D721Med (cell line): ENCODE measurements at regions not wholly inside any gene's neighbourhood (a gene's known extent, or its start where the extent isn't known, plus 50 kb on each side); places are given as distances from the start of the nearest gene placed in this dataset.

Source experiments
- DNase-seq: peaks from one replicate; pipeline ENCODE4 v3.0.0; 2011; ENCODE audit warnings: low spot score; ENCODE audit not compliant: insufficient read length
- FAIRE-seq: peaks from 2 replicates; lab custom pipeline; 2011; peaks lifted over from hg19 to GRCh38; lab: Jason Lieb, UNC
- CTCF ChIP-seq: IDR thresholded peaks from 2 replicates; pipeline ENCODE4 v1.5.1; 2012; ENCODE audit warnings: mild to moderate bottlenecking, control low read depth; ENCODE audit not compliant: insufficient read depth; ENCODE audit errors: missing control alignments

GRCh38 chr1:198978523-198978922 lies 339.7 kb downstream of the PTPRC start:
- FAIRE-seq (no peak), DNase-seq (no peak)
- TF ChIP-seq CTCF: no peak

- FAIRE-seq (peak; percentile 95), DNase-seq (no peak)
- TF ChIP-seq CTCF: no peak
Measured at GRCh38 chr1:198986036-198986435, 347.2 kb downstream of the PTPRC start.

GRCh38 chr1:198986442-198986841 lies 347.6 kb downstream of the PTPRC start:
- FAIRE-seq: peak; percentile 11
- TF ChIP-seq CTCF: no peak

GRCh38 chr1:199002661-199003060 lies 363.8 kb downstream of the PTPRC start:
- FAIRE-seq (no peak), DNase-seq (no peak)
- no peak for TF ChIP-seq CTCF

More at GRCh38 chr1:198986442-198986841, 347.6 kb downstream of the PTPRC start:
- no peak for DNase-seq

- FAIRE-seq: peak; percentile 6
- DNase-seq: no peak
- TF ChIP-seq CTCF: no peak
Measured at GRCh38 chr1:199007423-199007822, 368.6 kb downstream of the PTPRC start.

- DNase-seq: no peak
- no peak for TF ChIP-seq CTCF
- no peak for FAIRE-seq
Measured at GRCh38 chr1:199009447-199009846, 370.6 kb downstream of the PTPRC start.

- FAIRE-seq (peak; percentile 86), DNase-seq (no peak)
- no peak for TF ChIP-seq CTCF
Measured at GRCh38 chr1:199010492-199010891, 371.7 kb downstream of the PTPRC start.
